ENCODE measurements at regions not wholly inside any gene's neighbourhood (a gene's known extent, or its start where the extent isn't known, plus 50 kb on each side); places are given as distances from the start of the nearest gene placed in this dataset.
"Not testable (repeated sequence)": the region's sequence is repeated elsewhere in the genome, so short reads cannot be mapped to it uniquely, and the experiment has no call there.

DNA sequence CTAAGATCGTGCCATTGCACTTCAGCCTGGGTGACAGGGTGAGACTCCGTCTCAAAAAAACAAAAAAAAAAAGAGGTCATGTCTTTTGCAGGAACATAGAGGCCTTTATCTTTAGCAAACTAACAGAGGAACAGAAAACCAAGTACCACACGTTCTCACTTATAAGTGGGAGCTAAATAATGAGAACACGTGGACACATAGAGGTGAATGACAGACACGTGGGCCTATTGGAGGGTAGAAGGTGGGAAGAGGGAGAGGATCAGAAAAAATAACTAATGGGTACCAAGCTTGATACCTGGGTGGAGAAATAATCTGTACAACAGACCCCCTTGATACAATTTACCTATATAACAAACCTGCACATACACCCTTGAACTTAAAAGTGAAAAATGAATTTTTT is 401.4 kb upstream of the NAALADL2 start:
- DNase-seq (ENCODE audit: low read depth, low spot score), result no peak

- DNase-seq (ENCODE audit: low read depth, low spot score), result no peak
Observed at GRCh38 chr3:174460831-174461230, 398.3 kb upstream of the NAALADL2 start.

DNA sequence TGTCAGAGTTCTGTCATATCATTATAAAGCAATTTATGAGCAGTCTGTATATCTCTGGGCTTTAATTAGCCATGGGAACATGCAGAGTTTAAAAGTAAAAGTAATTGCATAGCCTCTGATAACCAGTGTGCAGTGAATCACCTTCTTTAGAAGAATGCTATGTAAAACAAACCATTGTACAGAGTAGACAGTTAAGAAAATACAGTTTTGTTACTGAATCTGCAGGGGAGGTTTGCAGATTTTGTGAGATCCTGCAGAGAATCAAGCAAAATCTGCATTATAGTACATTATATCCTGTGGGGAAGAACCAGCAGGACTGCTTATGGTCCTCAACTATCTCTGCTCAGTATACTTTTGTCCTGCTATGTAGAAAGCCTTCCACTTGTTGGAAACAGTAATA is 396.2 kb upstream of the NAALADL2 start:
- DNase-seq (ENCODE audit: low read depth, low spot score), result no peak

GRCh38 chr3:174465177-174465576 is 394.0 kb upstream of the NAALADL2 start:
- DNase-seq (ENCODE audit: low read depth, low spot score), result no peak

DNA sequence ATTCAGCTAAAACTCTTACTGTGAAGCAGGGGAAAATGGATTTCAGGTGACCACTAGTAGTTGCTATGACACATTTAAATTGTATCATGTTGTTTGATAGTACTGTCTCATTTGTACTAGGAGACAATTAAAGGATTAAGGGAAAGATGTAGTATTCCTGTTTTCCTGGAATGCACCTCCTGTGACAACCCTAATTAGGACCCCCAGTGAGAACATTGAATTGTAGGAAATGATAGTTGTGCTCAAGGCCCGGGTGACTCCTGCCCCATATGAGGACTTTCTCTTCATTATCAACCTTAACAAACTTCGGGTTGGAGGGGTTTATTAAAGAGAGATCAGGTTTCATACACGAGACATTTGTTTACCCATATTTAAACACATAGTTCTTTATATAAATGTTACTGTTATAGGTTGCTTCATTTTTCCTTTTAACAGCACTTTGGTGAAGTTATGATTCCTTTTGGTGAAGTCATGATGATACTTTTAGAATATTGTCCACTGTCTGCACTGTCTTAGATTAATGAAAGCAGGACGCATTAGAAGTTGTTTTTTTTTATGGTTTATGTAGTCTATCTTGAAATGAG is 392.6 kb upstream of the NAALADL2 start:
- DNase-seq (ENCODE audit: low read depth, low spot score), result no peak

GRCh38 chr3:174477491-174477890 is 381.6 kb upstream of the NAALADL2 start:
- DNase-seq (ENCODE audit: low read depth, low spot score), result no peak

- DNase-seq (ENCODE audit: low read depth, low spot score), result no peak
Observed at GRCh38 chr3:174480767-174481166, 378.4 kb upstream of the NAALADL2 start.

DNA sequence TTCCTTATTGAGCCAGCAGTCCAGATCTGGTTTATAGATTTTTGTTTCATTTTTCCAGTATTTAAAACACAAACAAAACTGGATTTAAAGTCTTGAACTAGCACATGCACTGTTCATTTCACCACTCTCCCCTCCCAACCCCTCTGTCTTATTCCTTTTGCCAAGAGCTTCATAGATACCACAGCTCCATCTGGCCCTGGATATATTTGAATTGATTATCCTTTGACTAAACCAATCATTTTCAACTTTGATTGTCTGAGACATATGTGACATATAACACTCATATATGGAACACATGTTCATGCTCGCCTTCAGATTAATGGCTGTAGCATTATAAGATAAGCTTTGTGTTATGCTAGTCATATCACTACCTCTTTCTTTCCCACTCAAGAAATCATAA is 376.6 kb upstream of the NAALADL2 start:
- no peak for DNase-seq (ENCODE audit: low read depth, low spot score)

DNA sequence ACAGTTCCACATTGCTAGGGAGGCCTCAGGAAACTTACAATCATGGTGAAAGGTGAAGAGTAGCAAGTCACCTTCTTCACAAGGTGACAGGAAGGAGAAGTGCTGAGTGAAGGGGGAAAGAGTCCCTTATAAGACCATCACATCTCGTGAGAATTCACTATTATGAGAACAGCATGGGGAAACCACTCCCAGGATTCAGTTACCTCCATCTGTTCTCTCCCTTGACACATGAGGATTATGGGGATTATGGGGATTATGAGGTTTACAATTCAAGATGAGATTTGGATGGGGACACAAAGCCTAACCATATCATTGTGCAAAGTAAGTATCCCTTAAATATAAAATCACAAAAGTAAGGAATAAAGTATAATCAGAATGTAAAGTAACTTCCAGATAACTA is 375.9 kb upstream of the NAALADL2 start:
- no peak for DNase-seq (ENCODE audit: low read depth, low spot score)

DNA sequence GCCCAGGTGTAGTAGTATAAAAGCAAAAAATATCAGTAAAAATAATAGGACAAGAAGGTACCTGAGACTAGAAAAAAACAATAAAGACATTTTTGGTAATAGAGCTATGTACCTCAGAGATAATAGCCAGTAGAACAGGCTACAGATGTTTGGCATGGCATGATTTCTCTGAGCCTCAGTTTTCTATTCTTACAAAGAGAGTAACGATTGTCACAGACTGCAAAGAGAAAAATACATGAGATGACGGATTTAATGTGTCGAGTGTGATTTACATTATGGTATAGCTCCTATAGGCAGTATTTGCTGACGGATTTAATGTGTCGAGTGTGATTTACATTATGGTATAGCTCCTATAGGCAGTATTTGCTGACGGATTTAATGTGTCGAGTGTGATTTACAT is 375.3 kb upstream of the NAALADL2 start:
- DNase-seq (ENCODE audit: low read depth, low spot score), result not testable (repeated sequence)

DNA sequence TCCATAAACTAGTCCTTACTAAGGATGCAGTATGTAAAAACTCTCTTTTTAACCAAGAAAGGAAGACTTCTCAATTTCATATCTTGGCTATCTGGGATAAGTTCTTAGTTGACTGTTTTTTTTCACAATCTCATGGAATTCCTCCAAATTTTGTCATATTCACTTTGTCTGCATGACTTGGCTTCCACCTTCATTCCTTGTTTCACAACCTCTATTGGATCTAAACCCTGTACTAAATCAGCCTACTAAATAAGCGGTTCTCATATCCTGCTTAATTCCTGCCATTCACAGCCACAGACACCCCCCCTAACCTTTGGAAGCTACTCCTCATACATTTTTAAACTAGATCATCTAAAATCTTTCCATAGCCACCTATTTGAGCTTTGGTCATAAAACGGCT is 370.6 kb upstream of the NAALADL2 start:
- no peak for DNase-seq (ENCODE audit: low read depth, low spot score)

DNA sequence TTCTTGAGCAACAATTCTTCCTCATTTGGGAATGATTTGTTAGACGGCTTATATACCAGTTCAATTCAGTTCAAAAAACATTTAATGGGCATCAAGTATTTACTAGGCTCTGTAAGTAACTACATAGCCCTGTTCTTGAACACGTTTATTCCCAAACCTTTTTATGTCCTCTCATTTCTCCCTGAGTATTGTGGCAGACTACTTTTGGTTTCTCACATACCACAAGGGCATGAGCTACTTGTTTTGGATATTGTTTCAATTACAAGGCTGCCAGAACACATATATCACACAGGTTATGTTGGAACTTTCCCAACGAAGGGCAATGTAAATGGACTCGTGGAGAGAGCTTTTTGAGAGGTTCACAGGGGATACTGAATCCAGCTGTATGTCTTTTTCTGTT is 363.8 kb upstream of the NAALADL2 start:
- no peak for DNase-seq (ENCODE audit: low read depth, low spot score)

DNA sequence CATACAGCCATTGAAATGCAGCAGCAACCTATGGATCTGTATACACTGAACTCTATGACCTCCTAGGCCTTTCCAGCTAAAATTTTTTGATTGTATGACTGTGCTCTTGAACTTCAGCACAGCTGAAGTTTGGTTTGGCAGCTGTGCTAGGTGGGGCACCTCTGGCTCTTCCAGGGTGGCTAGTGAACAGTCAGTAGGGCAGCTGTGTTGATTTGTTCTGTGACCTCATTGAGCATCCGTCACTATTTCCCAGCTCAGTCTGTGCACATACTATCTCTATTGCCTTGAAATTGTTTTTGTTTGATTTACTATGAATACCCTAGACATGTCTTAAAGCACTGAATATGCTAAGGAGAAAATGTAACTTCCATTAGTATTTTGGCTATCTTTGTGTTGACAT is 363.2 kb upstream of the NAALADL2 start:
- DNase-seq (ENCODE audit: low read depth, low spot score), result no peak

DNA sequence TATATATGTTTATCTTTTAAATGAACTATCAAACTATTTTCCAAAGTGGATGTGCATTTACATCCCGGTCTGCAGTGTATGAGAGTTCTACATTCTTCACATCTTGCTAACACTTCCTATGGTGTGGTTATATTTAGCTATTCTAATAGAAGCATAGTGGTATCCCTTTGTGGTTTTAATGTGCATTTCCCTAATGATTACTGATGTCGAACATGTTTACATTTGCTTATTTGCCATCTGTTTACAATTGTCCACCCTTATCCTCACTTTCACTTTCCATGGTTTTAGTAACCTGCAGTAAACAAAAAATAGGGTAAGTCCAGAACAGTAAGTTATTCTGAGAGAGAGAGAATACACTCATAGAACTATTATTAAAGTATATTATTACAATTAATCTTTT is 360.5 kb upstream of the NAALADL2 start:
- no peak for DNase-seq (ENCODE audit: low read depth, low spot score)

- DNase-seq (ENCODE audit: low read depth, low spot score), result no peak
Observed at GRCh38 chr3:174505266-174505665, 353.9 kb upstream of the NAALADL2 start.

GRCh38 chr3:174524203-174524602 is 334.9 kb upstream of the NAALADL2 start:
- no peak for DNase-seq (ENCODE audit: low read depth, low spot score)

DNA sequence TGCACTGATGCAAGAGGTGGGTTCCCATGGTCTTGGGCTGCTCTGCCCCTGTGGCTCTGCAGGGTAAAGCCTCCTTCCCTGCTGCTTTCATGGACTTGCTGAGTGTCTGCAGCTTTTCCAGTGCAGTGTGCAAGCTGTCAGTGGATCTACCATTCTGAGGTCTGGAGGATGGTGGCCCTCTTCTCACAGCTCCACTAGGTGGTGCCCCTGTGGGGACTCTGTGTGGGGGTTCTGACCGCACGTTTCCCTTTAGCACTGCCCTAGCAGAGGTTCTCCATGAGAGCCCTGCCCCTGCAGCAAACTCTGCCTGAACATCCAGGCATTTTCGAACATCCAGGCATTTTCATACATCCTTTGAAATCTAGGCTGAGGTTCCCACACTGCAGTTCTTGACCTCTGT is 329.8 kb upstream of the NAALADL2 start:
- DNase-seq (ENCODE audit: low read depth, low spot score), result no peak

DNA sequence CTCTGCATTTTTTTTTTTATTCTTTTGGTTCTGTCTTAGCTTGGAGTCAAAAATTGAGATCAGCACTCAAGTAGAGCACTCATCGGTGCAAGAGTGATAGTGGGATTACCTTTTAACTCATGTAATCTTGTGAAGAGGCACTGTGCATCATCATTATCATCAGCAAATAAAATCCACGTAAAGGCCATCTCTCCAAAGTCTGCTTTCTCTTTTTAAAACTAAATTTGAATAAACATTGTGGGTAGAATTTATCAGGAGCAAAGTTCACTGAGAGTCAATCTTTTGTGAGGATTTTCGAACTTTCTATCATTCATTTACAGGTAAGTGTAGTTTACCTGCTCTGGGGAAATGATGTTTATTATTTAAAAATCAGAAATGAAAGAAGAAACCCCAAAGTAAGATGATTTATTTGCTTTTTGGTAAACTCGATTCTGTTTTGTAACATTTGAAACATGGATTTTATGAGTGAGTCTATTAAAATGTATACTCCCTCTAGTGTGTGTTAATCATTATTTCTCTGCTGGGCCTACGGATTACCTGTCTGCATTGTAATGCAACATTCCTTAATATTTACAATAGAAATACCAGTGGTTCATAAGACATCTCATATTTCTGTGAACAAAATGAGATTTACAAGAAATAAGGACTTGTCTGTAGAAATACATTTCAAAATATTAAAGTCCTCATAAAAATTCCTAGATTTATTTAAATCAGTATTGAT is 327.7 kb upstream of the NAALADL2 start:
- no peak for DNase-seq (ENCODE audit: low read depth, low spot score)

DNA sequence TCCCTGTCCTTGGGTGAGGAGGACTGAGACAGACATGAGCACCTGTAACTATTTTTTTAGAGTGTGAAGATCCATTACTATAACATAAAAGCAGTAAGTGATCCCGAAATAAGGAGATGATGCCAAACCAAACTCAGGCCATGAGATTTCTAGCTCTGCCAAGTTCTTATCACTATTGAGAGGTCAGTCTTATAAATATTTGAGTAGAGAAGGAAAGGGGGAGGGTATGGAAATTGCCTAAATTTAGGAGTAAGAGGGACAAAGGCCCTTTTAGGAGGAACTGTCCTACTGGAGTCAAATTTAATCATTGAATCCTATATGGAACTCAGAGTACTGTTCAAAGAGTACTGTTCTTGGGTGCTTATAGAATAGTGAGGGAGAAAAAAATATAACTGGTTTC is 326.9 kb upstream of the NAALADL2 start:
- DNase-seq (ENCODE audit: low read depth, low spot score), result no peak

DNA sequence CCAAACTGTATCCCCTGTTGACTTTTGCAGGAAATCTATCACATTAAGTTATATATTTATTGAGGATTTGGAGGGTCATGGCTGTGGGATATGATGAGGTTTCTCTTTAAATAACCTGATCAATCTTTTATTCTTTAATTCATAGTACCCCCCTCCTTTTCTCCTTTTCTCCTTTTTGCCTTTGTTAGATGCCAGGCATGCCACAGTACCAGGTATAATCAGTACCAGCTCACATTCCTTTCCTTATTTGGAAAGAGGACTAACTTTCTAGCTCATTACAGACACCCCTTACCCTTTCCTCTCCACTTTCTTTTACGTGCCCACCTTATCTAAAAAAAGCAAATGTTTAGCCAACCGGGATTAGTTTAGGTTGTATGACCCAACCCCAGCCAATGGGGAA is 326.4 kb upstream of the NAALADL2 start:
- DNase-seq (ENCODE audit: low read depth, low spot score), result no peak

DNA sequence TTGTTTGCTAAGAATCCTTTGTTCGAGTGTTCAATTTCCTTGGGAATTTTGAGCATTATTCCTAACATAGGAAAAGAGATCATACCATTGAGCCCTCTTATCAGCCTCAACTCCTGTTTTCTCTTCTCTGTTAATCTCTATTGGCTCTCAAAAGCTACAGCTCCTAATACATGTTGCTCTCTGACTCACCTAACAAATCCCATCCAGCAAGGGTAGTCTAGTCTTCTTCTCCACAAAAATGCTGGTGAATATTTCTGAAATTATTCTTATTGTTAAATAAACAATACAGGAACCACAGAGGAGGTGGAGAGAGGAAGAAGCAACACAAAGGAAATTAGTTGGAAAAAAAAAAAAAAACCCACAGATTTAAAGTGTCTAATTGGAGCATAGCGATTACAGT is 325.8 kb upstream of the NAALADL2 start:
- DNase-seq (ENCODE audit: low read depth, low spot score), result no peak

- DNase-seq (ENCODE audit: low read depth, low spot score), result no peak
Observed at GRCh38 chr3:174536319-174536718, 322.8 kb upstream of the NAALADL2 start.

DNA sequence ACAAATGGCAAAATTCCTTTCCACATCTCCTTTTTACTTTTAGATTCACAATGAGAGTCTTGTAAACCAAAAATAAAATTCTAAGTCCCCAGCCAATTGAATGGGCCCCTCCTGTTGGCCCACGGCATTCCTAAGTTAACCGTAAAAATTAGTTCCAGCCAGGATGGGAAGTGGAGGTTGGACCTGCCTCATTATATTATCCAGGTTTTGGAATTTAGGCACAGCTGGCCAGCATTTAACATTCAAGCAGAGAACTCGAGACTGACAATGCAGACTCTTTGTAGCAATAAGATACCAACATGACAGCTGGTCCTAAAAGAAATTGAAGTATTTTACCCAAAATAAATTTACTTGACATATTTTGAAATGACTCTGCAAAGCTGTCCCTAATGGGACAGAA is 321.0 kb upstream of the NAALADL2 start:
- DNase-seq (ENCODE audit: low read depth, low spot score), result no peak

All from activated naive CD8-positive, alpha-beta T cell treated with anti-CD3 and anti-CD28 coated beads, Interleukin-2, amount 50 U/mL, for 16 hours (primary cell).